ENCODE measurements at regions not wholly inside any gene's neighbourhood (a gene's known extent, or its start where the extent isn't known, plus 50 kb on each side); places are given as distances from the start of the nearest gene placed in this dataset.

DNA sequence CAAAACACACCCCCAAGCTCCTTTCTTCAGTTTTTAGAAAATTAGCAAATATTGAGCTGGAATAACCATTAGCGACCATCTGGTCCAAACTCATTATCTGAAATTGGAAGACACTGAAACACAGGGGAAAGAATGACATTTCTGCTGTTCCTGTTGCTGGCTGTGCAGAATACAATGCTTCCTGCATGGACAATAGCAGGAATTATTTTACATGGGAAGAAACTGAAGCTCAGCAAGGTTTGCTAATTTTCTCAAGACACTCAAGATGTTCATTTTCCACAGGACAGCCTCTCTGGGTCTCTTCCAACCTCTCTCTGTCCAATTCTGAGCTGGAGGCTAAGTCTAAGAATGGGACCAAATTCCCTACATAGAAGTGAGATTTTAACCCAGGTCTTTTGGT, 81.9 kb upstream of the TNS3 start:
- DNase-seq (ENCODE audit: low read depth), result no peak

DNA sequence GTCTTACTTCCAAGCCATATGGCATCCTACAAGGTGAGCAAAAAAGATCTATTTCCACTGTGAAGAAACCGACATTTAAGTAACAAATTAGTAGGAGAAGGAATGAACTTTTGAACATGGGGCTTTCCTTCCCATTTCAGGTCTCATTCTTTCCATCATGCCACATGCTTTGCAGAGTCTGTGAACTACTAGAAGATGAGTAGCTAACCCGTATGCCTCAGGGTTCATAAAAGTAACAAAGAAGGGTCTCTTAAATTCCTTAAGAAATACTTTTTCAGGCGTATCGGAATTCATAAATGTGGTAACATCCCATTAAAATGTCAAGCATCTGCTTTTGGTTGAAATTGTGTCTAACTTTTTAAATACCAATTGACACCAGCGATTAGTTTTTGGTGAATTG, 81.3 kb upstream of the TNS3 start:
- DNase-seq (ENCODE audit: low read depth), result no peak

DNA sequence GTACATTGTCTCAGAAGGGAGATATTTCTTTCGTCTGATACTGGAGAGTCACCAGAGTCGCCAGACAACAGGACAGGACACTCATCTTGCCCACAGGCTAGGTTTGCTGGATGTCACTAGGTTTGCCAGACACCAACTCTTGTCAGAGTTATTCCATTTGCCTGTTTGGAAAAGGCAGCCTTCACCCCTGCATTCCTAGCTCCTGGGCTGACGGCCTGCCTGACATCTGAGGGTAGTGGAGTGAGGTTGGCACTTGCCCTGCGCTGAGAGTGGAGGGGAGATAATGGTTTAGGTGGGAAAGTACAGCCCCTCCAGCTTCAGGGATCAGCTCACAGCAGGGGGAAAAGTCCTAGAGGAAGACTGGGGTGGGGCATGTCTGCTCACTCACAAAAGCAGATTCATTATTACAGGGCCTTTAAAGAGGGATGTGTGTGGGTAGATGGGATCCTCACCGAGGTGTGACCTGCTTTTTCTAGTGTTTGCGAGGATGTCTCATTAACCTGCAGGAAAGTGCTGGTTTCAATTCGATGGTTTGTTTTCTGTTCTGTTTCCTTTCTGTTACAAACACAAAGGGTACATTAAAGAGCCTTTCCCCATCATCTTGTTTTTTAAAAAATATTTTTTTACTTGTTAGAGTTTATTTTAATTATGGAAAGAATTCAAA, 79.3 kb upstream of the TNS3 start:
- no peak for DNase-seq (ENCODE audit: low read depth)

DNA sequence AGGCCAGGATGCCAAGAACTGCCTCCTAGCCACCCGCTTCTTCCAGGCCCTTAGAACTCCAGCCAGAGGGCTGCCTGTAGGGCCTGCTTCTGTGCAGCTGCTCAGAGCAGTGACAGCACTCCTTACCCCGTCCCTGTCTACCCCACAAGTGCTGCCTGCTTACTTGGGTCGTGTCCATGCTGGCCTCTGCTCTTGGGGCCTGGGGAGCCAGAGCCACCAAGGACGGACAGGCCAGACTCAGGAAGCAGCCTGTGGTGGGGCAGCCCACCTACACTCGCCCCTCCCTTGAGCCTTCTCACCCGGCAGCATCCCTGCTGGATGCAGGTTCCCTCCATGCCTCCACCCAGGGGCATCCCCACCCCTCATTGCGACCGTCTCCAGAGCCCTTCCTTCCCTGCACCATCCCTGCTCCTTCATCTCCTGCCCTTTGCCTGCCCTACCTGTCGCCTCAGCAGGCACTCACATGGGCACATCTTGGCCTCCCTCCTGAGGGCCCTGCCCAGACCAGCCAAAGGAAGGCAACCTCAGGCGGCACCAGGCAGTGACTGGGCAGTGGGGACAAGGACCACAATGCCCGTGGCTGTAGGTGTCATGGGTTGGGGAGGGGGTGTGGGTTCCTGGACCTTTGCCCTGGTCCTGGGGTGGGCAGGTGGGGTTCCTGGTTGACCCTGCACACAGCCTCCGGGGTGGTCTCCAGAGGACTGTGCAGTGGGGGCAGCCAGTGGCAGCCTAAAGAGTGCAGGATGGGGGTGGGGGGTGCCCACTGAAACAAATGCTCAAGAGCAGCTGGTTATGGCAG, 78.0 kb upstream of the TNS3 start:
- DNase-seq (ENCODE audit: low read depth), result no peak

DNA sequence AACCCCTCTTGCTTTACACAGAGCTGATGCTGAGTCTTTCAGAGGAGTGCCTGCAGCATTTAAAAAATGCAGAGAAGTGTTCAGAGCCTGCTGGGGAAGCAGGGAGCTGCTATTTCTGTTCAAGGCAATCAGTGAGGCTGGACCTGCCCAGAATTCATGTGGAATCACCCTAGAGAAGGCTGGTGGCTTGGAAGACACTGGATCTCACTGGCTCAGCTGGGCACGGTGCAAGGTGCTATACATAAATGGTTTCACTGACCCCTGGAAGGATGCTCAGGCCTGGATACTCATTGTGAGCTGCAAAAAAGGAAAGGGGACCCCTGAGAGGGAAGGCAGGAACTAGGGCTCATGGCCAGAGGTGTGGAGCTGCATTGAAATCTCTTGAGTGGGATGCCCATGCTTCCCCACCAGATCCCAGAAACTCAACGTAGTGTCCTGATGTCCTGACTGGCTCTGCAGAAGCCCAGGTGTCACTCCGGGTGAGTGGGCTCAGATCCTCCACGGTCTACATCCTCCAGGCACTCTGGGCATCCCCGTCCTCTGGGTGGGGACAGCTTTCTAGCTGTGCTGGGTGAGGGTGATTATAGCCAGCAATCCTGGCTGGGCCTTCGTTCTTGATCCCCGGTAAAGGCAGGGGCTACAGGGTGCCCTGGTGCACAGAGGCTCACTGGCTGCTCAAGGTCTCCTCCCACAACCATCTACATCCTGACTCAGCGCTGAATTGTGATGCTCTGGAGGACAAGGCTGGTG, 77.2 kb upstream of the TNS3 start:
- DNase-seq (ENCODE audit: low read depth), result no peak

DNA sequence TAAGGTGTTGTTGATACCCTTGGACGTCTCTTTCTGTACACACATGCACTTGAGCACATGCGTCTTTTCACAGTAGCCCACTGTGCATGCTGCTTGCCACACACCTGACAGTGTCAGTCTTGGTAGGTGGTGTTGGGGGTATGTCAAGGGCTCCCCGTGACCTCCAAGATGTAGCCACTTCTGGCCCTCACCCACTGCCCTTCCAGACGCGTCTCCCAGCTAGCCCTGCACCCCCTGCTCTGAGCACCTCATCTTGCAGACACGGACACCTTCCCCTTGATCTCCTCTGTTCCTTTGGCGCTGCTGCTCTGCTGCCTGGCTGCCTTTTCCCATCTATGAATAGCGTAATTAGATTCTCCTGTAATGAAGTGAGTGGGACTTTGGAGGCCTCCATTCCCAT, 75.2 kb upstream of the TNS3 start:
- DNase-seq (ENCODE audit: low read depth), result no peak

DNA sequence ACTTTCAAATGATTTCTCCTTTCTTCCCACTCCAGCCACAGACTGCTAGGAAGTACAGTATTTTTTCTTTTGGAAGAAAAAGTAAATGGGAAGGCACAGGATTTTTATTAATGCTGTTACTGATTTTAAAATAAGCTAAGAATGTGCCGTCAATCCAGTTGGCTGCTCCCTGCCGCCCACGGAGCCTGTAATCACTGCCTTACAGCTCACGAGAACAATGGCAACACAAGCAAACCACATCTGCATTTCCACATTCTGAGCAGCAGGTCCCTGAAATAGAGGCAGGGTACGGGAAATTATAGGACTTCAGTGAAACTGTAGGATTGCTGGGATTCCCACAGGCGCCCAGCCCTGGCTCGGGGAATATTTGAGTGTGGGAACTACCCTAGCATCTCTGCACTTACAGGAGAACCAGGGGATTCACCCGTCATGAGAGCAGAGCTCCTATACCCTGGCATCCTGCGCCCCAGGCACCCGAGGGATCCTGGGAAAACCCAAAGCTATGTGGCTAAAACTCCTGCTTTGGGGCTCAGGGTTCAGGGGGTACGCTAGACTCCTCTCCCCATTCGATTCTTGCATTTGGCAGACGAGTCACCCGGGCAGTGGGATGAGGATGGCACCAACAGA, 72.9 kb upstream of the TNS3 start:
- no peak for DNase-seq (ENCODE audit: low read depth)

DNA sequence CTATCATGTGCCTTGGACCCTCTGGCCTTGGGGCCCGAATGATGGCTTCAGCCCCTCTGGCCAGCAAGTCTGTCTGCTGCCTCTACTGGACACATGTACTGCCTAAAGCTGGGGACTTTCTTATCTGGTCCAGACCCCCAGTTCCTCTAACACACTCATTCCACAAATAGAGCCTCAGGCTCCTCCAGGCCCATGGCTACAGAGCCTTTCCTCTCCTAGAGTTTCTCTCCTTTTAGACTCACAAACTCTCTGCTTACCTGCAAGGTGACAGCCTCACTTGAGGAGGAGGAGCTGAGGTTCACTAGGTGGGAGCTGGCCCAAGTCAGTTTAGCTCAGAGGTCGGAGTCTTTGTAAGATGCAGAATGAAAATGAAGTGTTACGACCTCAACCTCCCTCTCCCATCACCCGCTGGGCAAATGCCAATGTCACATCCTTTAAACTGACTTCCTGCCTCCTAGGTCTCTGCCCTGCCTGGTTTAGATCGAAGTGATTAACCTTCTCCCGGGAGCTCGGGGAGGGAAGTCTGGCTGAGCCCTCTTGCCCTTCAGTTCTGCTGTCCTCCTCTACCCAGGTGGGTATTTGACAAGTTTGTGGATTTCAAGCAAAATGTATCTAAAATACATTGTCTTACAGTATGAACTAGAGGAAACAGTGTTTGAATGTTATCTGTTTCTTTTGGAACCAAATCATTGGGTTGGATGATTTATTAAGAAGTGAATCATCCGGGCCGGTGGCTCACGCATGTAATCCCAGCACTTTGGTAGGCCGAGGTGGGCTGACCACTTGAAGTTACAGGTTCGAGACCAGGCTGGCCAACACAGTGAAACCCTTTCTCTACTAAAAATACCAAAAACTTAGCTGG, 71.9 kb upstream of the TNS3 start:
- no peak for DNase-seq (ENCODE audit: low read depth)

DNA sequence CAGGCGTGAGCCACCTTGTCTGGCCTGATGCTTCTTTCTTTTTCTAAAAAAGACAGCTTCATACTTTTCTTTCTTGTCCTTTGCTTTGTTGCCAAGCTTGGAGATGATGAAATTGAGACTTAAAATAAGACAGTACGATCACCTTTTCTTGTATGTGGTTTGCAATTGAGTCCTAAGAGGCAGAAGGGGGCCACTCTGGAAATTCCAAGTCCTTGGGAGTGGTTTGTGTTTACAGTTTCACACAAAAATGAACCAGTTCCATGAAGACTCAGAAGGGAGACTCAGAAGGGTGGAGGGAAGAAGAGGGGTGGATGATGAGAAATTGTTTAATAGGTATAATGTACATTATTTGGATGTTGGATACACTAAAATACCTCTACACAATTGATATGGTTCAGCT, 70.7 kb upstream of the TNS3 start:
- DNase-seq (ENCODE audit: low read depth), result no peak

DNA sequence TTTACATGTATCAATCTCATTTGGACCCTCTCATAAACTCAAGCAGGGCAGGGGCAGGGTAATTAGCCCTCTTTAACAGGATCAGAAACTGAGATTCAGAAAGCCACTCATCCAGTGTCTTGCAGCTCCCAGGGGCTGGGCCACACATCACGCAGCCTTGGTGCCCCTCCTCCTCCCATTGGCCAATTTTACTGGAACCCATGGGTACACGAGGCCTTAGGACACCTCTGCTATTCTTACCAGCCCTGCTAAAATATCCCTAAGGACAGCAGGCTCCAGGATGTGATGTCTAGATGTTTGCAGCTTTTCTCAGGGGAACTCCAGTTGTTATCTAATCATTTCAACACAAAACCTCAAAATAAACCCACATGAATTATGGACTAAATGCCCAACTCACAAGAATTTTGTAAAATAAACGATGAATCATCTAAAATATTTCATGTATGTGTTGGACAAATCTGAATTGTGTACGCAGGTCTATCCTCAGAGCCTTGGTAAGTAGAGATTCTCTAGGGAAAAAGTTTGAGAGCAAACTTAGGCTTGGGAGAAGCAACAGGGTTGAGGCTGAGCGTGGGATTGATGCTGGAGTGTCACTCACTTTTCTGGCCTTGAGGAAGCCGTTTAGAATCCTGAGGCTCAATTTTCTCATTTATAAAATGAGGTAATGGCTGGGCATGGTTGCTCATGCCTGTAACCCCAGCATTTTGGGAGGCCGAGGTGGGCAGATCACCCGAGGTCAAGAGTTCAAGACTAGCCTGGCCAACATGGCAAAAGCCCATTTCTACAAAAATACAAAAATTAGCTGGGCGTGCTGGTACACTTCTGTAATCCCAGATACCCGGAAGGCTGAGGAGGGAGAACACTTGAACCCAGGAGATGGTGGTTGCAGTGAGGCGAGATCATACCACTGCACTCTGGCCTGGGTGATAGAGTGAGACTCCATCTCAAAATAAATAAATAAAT, 69.7 kb upstream of the TNS3 start:
- DNase-seq (ENCODE audit: low read depth), result peak; percentile 93

DNA sequence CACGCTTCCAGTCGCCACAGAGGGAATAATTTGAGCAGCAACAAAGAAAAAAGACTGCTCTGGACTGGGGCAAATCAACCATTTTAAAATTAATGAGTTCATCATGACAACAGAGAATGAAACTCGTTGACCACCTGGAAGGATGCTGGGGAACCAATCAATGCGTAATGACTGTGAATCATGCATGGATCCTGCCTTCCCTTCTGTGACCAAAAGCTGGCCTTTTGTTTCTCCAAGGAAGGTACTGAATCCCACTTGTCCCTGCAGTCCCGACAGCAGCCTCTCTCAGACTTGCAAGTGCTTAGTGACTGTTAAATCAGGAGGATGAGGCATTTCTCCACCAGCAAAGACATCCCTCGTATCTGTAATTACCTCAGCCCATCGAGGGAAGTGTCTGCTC, 68.0 kb upstream of the TNS3 start:
- no peak for DNase-seq (ENCODE audit: low read depth)

DNA sequence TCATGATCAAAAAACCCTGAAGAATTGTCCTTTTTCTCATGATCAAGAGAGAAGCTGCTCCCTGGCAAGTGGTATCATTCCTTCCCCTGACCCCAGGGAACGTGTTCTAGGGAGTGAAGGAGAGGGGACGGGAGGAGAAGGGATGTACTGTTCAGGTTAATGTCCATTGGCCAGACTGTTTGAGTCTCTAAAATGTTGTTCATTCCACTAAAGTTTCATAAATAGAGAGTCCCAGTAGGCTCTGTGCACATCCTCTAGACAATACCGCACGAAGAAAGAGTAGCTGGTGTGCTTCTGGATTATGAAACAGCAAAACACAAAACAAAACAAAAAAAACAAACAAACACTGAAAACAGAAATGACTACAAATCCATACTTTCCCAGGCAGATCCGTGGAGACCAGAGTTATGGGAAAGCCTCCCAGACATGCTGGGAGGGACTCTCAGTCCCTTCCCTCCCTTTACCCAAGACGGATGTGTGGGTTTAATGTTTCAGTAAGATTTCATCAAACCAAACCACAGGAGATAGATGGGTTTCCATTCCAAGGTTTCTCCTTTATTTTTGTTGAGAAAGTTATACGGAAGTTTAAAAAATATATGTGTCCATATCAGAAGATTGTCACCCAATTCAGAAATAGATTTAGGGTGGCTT, 66.5 kb upstream of the TNS3 start:
- no peak for DNase-seq (ENCODE audit: low read depth)

DNA sequence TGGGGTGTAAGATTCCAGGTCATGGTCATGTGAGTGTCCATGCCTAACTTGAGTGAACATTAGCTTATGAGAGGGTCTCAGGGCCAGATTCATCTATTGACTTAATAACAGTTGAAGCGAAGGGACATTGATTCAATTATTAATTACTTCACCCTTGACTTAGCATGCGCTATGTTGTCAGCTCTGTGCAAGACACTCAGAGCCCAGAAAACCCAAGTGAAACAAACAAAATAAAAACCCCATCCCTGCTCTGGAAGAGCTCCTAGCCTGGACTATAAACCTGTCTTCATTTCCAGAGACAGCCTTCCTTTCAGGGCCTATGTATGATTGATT, 66.0 kb upstream of the TNS3 start:
- no peak for DNase-seq (ENCODE audit: low read depth)

DNA sequence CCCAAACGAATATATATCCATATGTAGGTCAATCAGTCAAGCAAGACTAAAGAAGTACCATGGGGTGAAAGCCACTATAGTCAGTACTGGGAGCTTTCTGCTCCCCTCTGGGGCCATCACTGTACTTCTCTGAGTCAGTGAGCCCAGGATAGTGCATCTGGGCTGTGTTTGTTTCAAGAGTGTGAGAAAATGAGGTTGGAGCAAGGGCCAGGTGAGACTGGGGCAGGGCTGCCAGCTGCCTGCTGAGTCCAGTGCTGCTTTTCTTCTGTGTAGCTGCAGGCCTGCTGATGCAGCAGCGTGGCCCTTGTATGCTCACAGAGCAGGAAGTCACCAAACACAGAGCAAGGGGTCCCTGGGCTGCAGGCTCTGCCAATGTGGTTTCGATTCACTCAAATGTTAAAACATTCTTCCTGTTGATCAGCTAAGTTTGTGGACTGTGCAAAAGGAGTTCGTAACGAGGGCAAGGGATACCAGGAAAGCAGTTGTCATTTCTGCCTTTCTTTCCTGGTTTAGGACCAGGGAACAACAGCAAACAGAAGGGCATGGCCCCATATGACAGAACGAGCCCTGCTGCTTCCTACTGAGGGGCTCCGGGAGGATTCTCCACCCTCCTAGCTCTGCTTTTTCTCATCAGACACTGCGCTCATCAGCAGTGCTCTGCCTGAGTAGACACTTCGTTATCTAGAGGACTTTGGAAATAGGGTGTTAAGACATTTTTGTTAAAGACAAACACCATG, 65.4 kb upstream of the TNS3 start:
- no peak for DNase-seq (ENCODE audit: low read depth)

DNA sequence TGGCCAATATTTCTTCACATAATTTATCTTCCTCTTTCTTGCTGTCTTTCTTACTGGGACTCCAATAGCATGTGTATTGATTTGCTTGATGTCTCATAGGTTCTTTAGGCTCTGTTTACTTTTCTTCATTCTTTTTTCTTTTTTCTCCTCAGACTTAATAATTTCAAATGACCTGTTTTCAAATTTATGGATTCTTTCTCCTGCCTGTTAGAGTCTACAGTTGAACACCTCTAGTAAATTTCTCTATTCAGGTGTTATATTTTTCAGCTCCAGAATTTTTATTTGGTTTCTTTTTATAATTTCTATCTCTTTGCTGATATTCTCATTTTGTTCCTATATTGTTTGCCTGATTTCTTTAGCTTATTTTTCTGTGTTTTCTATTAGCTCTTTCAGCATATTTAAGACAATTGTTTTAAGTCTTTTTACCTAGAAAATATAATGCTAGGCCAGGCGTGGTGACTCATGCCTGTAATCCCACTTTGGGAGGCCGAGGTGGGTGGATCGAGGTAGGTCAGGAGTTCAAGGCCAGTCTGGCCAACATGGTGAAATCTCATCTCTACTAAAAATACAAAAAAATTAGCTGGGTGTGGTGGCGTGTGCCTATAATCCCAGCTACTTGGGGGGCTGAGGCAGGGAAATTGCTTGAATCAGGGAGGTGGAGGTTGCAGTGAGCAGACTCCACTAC, 61.9 kb upstream of the TNS3 start:
- no peak for DNase-seq (ENCODE audit: low read depth)

DNA sequence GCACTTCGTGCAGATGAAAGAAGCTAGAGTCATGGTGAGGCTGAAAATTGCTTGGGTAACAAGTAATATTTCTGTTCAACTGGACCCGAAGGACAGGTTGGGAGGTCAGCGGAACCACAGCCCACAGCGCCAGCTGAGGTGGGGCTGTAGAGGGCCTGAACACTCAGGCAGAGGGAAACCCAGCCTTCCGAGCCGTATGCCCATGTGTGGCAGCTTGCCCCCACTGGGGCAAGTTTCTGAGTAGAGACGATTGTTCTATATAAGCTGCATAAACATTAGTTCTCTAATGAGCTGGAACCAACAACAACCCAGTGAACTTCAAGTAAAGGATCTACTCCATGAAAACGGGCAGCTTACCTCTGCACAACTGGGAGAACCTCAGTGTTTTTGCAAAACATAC, 58.4 kb upstream of the TNS3 start:
- DNase-seq (ENCODE audit: low read depth), result no peak

DNA sequence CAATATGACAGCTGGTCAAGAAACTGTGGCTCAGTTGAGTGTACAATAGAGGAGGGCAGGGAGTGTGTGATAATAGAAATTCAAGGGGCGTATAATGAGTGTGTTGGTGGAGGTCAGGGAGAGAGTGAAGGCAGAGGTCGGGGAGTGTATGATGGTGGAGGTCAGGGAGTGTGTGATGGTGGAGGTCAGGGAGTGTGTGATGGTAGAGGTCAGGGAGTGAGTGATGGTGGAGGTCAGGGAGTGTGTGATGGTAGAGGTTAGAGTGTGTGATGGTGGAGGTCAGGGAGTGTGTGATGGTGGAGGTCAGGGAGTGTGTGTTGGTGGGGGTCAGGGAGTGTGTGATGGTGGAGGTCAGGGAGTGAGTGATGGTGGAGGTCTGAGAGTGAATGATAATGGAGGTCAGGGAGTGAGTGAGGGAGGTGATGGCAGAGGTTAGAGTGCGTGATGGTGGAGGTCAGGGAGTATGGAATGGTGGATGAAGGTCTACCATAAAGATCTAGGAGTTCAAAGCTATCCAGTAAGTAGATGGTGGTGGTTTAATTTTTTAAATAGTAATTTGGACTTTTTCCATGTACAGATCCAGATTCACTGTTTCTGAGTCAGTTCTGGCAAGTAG, 57.7 kb upstream of the TNS3 start:
- DNase-seq (ENCODE audit: low read depth), result no peak

DNA sequence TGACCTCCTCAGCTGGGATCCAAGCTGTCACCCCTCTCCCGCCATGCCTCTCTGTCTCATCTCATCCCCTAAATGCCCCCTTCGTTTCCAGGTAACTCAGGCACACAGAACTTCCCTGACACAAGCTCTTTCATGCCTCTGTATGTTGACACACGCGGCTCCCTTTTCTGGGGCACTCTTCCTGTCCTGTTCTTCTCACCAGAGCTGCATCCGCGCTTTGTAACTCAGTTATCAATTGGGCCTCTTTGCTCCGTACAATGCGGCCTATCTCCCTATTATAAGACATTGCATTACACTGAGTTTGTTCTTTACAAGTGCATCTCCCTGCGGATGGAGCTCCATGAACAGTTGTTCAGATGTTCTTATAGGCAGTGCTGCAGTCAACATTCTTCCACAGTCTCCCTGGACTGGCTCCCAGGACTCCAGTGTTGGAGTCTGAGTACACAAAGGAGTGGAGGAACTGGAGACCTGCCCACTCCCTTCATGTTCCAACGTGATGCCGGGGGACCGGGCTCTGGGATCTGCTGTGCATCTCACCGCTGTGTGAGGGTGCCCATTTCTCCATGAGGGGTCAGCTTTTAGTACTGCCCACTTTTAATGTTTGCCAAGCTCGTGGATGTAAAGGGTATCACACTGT, 56.9 kb upstream of the TNS3 start:
- DNase-seq (ENCODE audit: low read depth), result no peak

All from GM04504 (cell line).